Fibroblast of lung (primary cell): ENCODE measurements at regions not wholly inside any gene's neighbourhood (a gene's known extent, or its start where the extent isn't known, plus 50 kb on each side); places are given as distances from the start of the nearest gene placed in this dataset.
A peak's percentile ranks its signal among the peaks of the same experiment; 100 is the strongest.
"Not testable (repeated sequence)": the region's sequence is repeated elsewhere in the genome, so short reads cannot be mapped to it uniquely, and the experiment has no call there.

Source experiments
- DNase-seq, 2 donors: peaks; one replicate each; pipeline versions ENCODE4 v3.0.0 to v3.0.0-alpha.2; 2010; ENCODE audit warnings: low read depth in 2 of 2
- H2AFZ ChIP-seq: 2 replicates; pipeline ENCODE4 v1.5.1; 2012; ENCODE audit warnings: low read length, control low read depth, inconsistent platforms
- H3K27ac ChIP-seq: 2 replicates; pipeline ENCODE4 v1.5.1; 2011; ENCODE audit warnings: low read length, control low read depth; ENCODE audit not compliant: insufficient read depth
- H3K27me3 ChIP-seq: 2 replicates; pipeline ENCODE4 v1.5.1; 2011; ENCODE audit warnings: mild to moderate bottlenecking, low read length; ENCODE audit not compliant: control insufficient read depth, insufficient read depth
- H3K36me3 ChIP-seq: 2 replicates; pipeline ENCODE4 v1.5.1; 2011; ENCODE audit warnings: low read length; ENCODE audit not compliant: control insufficient read depth, insufficient read depth
- H3K4me1 ChIP-seq: 2 replicates; pipeline ENCODE4 v1.5.1; 2011; ENCODE audit warnings: low read length; ENCODE audit not compliant: control insufficient read depth, insufficient read depth; ENCODE audit errors: extremely low read depth
- H3K4me2 ChIP-seq: 2 replicates; pipeline ENCODE4 v1.5.1; 2011; ENCODE audit warnings: low read length, control low read depth; ENCODE audit not compliant: insufficient read depth; ENCODE audit errors: extremely low read depth
- H3K4me3 ChIP-seq, 4 experiments: fragments of 200-600 bp in 1 of 4; sonication (generic) in 1 of 4; replicated peaks in 1 of 4; 2 replicates each; pipeline ENCODE4 v1.5.1; 2011 to 2016; ENCODE audit warnings: low read length in 4 of 4, low read depth in 3 of 4, mild to moderate bottlenecking in 3 of 4, control low read depth in 2 of 4, inconsistent platforms in 1 of 4, mixed read lengths in 1 of 4; ENCODE audit not compliant: insufficient read depth in 1 of 4; ENCODE audit errors: control extremely low read depth in 1 of 4
- H3K79me2 ChIP-seq: 2 replicates; pipeline ENCODE4 v1.5.1; 2012; ENCODE audit warnings: mild to moderate bottlenecking, low read length, inconsistent platforms; ENCODE audit not compliant: control insufficient read depth, insufficient read depth
- H3K9ac ChIP-seq: 2 replicates; pipeline ENCODE4 v1.5.1; 2011; ENCODE audit warnings: mild to moderate bottlenecking, low read length, control low read depth; ENCODE audit not compliant: insufficient read depth
- H3K9me3 ChIP-seq: 2 replicates; pipeline ENCODE4 v1.5.1; 2012; ENCODE audit warnings: low read depth, low read length; ENCODE audit not compliant: control insufficient read depth, insufficient read depth
- H4K20me1 ChIP-seq: 2 replicates; pipeline ENCODE4 v1.5.1; 2011; ENCODE audit warnings: low read length; ENCODE audit not compliant: control insufficient read depth, insufficient read depth; ENCODE audit errors: extremely low read depth
- CTCF ChIP-seq, 2 donors: IDR thresholded peaks in 1 of 2; conservative IDR thresholded peaks in 1 of 2; 1 replicate in 1 of 2; 2 replicates in 1 of 2; pipeline ENCODE4 v1.5.1; 2011 to 2012; ENCODE audit warnings: low read length in 2 of 2, control low read depth in 1 of 2, inconsistent platforms in 1 of 2, low read depth in 1 of 2, mild to moderate bottlenecking in 1 of 2
- EZH2 ChIP-seq: IDR thresholded peaks from 2 replicates; pipeline ENCODE4 v1.5.1; 2012; ENCODE audit warnings: low read length, control low read depth, mild to moderate bottlenecking; ENCODE audit errors: missing control alignments

GRCh38 chrX:26778320-26778888 lies 562.4 kb downstream of the MAGEB5 start:
- H3K4me1 ChIP-seq = no peaks in the 10 kb centered on the region
- DNase-seq = no peak
- H3K79me2 ChIP-seq = no peaks in the 10 kb centered on the region
- no peaks in the 10 kb centered on the region for H3K27me3 ChIP-seq
- no peak overlapping the region for H2AFZ ChIP-seq
- TF ChIP-seq CTCF (conservative IDR thresholded peaks at IDR 0.05 in 1 of 2, IDR thresholded peaks at IDR 0.05 in 1 of 2; ENCODE audit: low read depth in 1 of 2, low read length in 2 of 2) (peak in 1 of 2 donors; percentile 23), EZH2 (no peak)
- no peaks in the 10 kb centered on the region for H3K36me3 ChIP-seq
- no peak overlapping the region for H3K9ac ChIP-seq
- no peak overlapping the region for H3K4me3 ChIP-seq
- H3K27ac ChIP-seq = no peak overlapping the region
- no peaks in the 10 kb centered on the region for H4K20me1 ChIP-seq
- H3K4me2 ChIP-seq = no peak overlapping the region
- no peaks in the 10 kb centered on the region for H3K9me3 ChIP-seq

- no peaks in the 10 kb centered on the region for H3K9me3 ChIP-seq
- no peaks in the 10 kb centered on the region for H3K4me1 ChIP-seq
- H3K27ac ChIP-seq = no peak overlapping the region
- no peak overlapping the region for H3K9ac ChIP-seq
- no peaks in the 10 kb centered on the region for H3K36me3 ChIP-seq
- no peak for DNase-seq
- H3K4me3 ChIP-seq = no peak overlapping the region
- no peaks in the 10 kb centered on the region for H4K20me1 ChIP-seq
- TF ChIP-seq CTCF (conservative IDR thresholded peaks at IDR 0.05 in 1 of 2, IDR thresholded peaks at IDR 0.05 in 1 of 2; ENCODE audit: low read depth in 1 of 2, low read length in 2 of 2) = no peak
- no peak for TF ChIP-seq EZH2
- H2AFZ ChIP-seq = no peak overlapping the region
- no peaks in the 10 kb centered on the region for H3K79me2 ChIP-seq
- no peaks in the 10 kb centered on the region for H3K27me3 ChIP-seq
- no peak overlapping the region for H3K4me2 ChIP-seq
These were observed 546.3 kb downstream of the MAGEB5 start for GRCh38 chrX:26762253-26762652.

- H3K36me3 ChIP-seq, H4K20me1 ChIP-seq, DNase-seq, H3K27me3 ChIP-seq, H3K9me3 ChIP-seq, H3K27ac ChIP-seq, H3K79me2 ChIP-seq, H3K4me2 ChIP-seq, H2AFZ ChIP-seq, H3K9ac ChIP-seq, H3K4me3 ChIP-seq, H3K4me1 ChIP-seq: not testable (repeated sequence)
These were observed 539.8 kb downstream of the MAGEB5 start for GRCh38 chrX:26755760-26756159.
